SK-N-MC (cell line): ENCODE measurements at regions not wholly inside any gene's neighbourhood (a gene's known extent, or its start where the extent isn't known, plus 50 kb on each side); places are given as distances from the start of the nearest gene placed in this dataset.

Experiments used
- EZH2 ChIP-seq: fragments of 200-600 bp; sonication (generic); IDR thresholded peaks from one replicate; pipeline ENCODE4 v1.6.1; 2017; ENCODE audit warnings: antibody characterized with exemption
- POLR2AphosphoS5 ChIP-seq: IDR thresholded peaks from 2 replicates; pipeline ENCODE4 v1.6.1; 2012; ENCODE audit warnings: mild to moderate bottlenecking, low read depth, low read length, borderline replicate concordance

- TF ChIP-seq POLR2AphosphoS5 (no peak), EZH2 (no peak)
Measured at GRCh38 chr11:13216019-13216710, 61.4 kb upstream of the BMAL1 start.
